ENCODE measurements at regions not wholly inside any gene's neighbourhood (a gene's known extent, or its start where the extent isn't known, plus 50 kb on each side); places are given as distances from the start of the nearest gene placed in this dataset.

DNA sequence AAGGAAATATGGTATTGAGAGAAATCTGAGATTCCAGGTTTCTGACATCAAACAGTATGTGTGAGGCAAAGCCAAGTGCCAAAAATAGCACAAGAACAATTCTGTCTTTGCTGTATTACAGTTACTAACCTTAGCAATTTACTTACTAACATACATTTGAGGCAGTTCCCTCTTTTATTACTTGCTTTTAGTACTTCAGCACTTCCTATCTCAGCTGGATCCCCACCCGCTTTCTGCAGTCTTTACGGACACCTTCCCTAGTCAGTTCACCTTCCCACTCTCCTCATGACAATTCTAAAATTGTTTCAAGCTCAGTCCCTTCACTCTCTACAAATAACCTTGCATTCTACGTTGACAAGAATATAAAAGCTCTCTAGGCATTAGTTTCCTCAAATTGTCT lies 79.2 kb downstream of the ELAPOR2 start:
- TF ChIP-seq CSRNP3 (CRISPR knock-in tag; IDR thresholded peaks at IDR 0.05) (no peak), ARNTL (CRISPR knock-in tag; IDR thresholded peaks at IDR 0.05; ENCODE audit: borderline replicate concordance, low read depth) (no peak)
